Bronchial epithelial cell (primary cell): ENCODE measurements at regions not wholly inside any gene's neighbourhood (a gene's known extent, or its start where the extent isn't known, plus 50 kb on each side); places are given as distances from the start of the nearest gene placed in this dataset.
A peak's percentile ranks its signal among the peaks of the same experiment; 100 is the strongest.

Experiments
- DNase-seq: peaks from one replicate; pipeline ENCODE4 v3.0.0-alpha.2; 2010; ENCODE audit warnings: low read depth
- FAIRE-seq: peaks from 2 replicates; lab custom pipeline; 2011; peaks lifted over from hg19 to GRCh38; lab: Jason Lieb, UNC
- H3K27me3 ChIP-seq: 2 replicates; pipeline ENCODE4 v1.5.1; 2011; ENCODE audit warnings: low read length; ENCODE audit not compliant: control insufficient read depth, insufficient read depth
- H3K36me3 ChIP-seq: 2 replicates; pipeline ENCODE4 v1.5.1; 2011; ENCODE audit warnings: low read length; ENCODE audit not compliant: control insufficient read depth, insufficient read depth
- H3K4me3 ChIP-seq: 2 replicates; pipeline ENCODE4 v1.5.1; 2011; ENCODE audit warnings: mild to moderate bottlenecking, low read depth, low read length, control low read depth
- TF ChIP-seq, protein P1 (sequence below): IDR thresholded peaks from 2 replicates; pipeline ENCODE4 v1.5.1; 2011; ENCODE audit warnings: mild to moderate bottlenecking, moderate library complexity, low read length, control low read depth, inconsistent platforms; ENCODE audit not compliant: insufficient read depth, severe bottlenecking

DNA sequence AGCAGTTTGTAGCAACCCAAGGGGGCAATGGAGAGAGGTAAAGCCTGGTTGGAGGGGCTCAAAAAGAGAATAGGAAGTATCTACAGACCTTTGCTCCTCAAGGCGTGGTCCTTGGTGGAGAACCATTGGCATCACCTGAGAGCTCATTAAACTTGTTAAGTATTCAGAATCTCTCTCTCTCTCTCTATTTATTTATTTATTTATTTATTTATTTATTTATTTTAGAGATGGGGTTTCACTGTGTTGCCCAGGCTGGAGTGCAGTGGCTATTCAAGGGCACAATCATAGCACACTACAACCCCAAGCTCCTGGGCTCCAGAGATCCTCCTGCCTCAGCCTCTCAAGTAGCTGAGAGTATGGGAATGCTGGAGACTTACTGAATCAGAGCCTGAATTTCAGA lies 193.1 kb upstream of the ADCY2 start:
- FAIRE-seq = no peak
- TF ChIP-seq, protein P1, sequence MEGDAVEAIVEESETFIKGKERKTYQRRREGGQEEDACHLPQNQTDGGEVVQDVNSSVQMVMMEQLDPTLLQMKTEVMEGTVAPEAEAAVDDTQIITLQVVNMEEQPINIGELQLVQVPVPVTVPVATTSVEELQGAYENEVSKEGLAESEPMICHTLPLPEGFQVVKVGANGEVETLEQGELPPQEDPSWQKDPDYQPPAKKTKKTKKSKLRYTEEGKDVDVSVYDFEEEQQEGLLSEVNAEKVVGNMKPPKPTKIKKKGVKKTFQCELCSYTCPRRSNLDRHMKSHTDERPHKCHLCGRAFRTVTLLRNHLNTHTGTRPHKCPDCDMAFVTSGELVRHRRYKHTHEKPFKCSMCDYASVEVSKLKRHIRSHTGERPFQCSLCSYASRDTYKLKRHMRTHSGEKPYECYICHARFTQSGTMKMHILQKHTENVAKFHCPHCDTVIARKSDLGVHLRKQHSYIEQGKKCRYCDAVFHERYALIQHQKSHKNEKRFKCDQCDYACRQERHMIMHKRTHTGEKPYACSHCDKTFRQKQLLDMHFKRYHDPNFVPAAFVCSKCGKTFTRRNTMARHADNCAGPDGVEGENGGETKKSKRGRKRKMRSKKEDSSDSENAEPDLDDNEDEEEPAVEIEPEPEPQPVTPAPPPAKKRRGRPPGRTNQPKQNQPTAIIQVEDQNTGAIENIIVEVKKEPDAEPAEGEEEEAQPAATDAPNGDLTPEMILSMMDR = no peak
- Histone ChIP-seq H3K36me3 (no peaks in the 10 kb centered on the region), H3K4me3 (no peak overlapping the region), H3K27me3 (no peaks in the 10 kb centered on the region)
- no peak for DNase-seq

DNA sequence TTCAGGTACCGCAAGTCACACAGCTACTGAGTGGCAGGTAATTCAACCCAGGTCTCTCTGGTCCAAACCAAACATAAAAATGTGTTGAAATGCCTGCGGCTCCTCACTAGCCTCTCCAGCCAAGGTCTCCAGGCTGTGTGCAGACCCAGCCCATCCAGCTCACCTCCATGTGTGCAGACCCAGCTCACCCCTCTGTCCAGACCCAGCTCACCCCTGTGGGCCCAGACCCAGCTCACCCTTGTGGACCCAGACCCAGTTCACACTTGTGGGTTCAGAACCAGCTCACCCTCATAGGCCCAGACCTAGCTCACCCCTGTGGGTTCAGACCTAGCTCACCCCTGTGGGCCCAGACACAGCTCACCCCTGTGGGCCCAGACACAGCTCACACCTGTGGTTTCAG lies 188.0 kb upstream of the ADCY2 start:
- DNase-seq (no peak), FAIRE-seq (no peak)
- Histone ChIP-seq H3K36me3 (no peaks in the 10 kb centered on the region), H3K4me3 (no peak overlapping the region), H3K27me3 (no peaks in the 10 kb centered on the region)
- TF ChIP-seq, protein P1 = no peak

DNA sequence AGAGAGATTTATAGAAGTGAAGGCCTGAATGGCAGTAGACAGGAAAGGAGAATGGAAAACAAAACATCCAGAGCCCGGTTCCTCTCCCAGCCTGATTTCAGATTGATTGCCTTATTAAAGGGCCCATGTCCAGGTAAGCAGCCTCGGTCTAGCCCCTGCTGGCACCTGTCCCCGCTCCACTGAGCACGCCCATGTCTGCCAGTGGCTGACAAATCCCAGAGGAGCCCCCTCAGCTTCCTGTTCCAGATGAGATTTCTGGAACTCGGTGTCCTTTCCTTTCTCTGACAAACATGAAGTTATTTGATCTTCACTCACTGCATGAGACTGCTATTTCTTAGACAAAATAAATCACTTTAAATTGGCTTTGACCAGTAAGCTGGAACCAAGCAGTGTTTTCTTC lies 187.0 kb upstream of the ADCY2 start:
- Histone ChIP-seq H3K4me3 (no peak overlapping the region), H3K27me3 (no peaks in the 10 kb centered on the region), H3K36me3 (no peaks in the 10 kb centered on the region)
- FAIRE-seq (no peak), DNase-seq (no peak)
- TF ChIP-seq, protein P1 = no peak

DNA sequence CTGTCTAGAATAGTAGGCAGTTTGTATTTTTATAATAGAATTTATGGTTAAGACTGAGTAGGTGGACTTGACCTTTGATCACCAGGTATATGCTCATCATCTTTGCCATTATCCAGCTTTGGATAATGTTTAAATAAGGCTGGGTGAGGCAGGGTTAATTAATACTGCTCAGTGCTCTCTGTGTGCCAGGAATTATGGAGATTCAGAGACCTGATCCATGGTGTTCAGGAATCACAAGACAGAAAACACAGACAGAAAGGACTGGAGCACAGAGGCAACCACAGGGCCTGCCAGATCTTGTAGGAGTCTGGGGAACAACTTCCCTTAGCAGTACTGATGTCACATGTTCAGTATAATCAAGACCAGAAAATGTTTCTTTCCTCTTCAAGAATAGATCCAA lies 186.3 kb upstream of the ADCY2 start:
- DNase-seq = peak; percentile 66
- H3K4me3 ChIP-seq = no peak overlapping the region
- no peak for FAIRE-seq
- H3K27me3 ChIP-seq = no peaks in the 10 kb centered on the region
- H3K36me3 ChIP-seq = no peaks in the 10 kb centered on the region
- TF ChIP-seq, protein P1 = no peak

DNA sequence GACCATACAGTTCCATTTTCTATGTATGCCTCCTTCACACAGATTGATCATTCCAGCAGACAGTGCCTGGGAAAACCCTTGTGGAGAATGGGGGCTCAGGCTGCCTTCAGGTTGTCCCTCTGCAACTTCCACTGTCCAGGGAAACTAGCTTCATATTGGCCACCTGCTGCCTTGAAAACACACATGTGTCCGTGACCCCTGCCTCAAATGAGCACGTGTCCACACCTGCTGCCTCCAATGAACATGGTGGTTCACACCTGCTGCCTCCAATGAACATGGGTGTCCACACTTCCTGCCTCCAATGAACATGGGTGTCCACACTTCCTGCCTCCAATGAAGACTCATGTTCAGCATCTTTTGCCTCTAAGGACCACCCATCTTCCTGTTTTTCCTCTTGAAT lies 185.4 kb upstream of the ADCY2 start:
- TF ChIP-seq, protein P1 = no peak
- FAIRE-seq (no peak), DNase-seq (no peak)
- H3K27me3 ChIP-seq = no peaks in the 10 kb centered on the region
- H3K4me3 ChIP-seq = no peak overlapping the region
- no peaks in the 10 kb centered on the region for H3K36me3 ChIP-seq

DNA sequence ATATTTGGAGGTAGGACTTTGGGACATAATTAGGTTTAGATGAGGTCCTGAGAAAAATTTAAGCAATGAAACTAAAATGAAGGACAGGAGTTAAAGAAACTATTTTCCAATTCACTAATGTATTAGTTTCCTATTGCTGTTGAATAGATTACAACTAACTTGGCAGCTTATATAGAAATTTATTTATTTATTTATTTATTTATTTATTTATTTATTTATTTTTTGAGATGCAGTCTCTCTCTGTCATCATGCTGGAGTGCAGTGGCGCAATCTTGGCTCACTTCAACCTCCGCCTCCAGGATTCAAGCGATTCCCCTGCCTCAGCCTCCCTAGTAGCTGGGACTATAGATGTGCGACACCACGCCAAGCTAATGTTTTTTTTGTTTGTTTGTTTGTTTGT lies 182.4 kb upstream of the ADCY2 start:
- TF ChIP-seq, protein P1 = no peak
- Histone ChIP-seq H3K36me3 (no peaks in the 10 kb centered on the region), H3K27me3 (no peaks in the 10 kb centered on the region), H3K4me3 (no peak overlapping the region)
- DNase-seq (no peak), FAIRE-seq (no peak)
